HG02610 (cell line): ENCODE measurements at regions not wholly inside any gene's neighbourhood (a gene's known extent, or its start where the extent isn't known, plus 50 kb on each side); places are given as distances from the start of the nearest gene placed in this dataset.

ENCODE experiments used
- ATAC-seq: cut with Tn5 transposase; IDR thresholded peaks from one replicate; pipeline ENCODE4 v1.9.1; 2021; ENCODE audit warnings: mild to moderate bottlenecking, moderate library complexity; ENCODE audit not compliant: unreplicated experiment

DNA sequence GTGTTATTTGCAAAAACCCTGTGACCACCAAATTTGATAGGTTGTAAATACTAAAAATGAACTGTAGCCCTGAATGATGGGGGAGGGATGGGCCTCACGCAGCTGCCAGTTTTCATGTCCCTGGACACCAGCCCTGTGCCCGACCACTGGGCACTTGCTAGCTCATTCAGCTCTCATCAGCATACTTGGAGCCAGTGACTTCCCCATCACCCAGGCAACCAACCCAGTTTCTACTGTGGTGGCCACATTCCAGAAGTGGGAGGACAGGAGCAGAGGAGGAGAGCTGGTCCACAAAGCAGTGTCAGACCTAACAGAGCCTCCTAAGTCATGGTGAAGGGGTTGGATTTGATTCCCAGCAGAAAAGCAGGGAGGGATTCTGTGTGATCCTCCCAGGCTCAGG is 128.2 kb downstream of the CPEB2 start:
- ATAC-seq = no peak

DNA sequence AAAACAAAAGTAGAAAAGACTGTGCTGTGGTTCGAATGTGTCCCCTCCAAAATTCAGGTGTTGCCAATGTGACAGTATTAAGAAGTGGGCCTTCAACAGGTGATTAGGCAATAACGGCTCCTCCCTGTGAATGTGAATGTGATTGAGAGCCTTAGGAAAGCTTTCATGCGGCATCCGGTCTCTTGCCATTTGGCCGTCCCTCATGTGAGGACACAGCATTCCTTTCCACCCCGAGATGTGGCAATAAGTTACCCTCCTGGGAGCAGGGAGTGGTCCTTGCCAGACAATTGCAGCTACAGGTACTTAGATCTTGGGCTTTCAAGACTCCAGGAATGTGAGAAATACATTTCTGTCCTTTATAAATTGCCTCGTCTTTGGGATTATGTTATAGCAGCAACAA is 129.3 kb downstream of the CPEB2 start:
- no peak for ATAC-seq

DNA sequence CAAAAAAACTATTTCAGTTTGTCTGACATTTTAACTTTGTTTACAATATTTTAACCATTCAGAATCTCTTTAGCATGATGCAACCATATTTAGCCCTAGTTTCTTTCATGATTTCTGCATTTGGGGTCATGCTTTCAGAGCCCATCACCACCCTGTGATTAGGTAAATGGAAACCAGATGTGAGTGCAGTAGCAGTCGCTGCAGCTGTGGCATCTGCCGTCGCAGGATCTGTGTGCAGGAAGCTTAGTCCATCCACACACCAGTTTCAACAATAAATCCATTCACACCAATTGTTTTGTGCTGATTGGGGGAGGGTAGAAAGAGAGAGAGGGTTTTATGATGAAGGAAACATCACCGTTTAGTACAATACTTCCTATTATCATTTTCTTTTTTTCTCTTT is 130.5 kb downstream of the CPEB2 start:
- ATAC-seq = no peak

DNA sequence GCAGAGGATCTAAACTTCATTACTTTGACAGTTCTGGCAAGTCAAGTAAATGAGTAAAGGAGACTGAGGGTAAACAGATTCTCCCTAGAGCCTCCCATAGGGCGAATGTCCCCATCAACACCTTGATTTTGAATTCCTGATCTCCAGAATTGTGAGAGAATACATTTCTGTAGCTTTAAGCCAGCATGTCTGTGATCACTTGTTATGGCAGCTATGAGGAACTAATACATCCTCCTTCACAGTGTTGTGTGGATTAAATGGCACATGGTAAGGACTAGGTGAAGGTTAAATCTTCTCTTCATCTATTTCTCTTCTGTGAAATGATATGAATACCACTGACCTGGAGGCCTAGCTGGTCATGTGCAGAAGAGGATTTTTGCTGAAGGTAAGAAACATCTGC is 137.3 kb downstream of the CPEB2 start:
- ATAC-seq = no peak

DNA sequence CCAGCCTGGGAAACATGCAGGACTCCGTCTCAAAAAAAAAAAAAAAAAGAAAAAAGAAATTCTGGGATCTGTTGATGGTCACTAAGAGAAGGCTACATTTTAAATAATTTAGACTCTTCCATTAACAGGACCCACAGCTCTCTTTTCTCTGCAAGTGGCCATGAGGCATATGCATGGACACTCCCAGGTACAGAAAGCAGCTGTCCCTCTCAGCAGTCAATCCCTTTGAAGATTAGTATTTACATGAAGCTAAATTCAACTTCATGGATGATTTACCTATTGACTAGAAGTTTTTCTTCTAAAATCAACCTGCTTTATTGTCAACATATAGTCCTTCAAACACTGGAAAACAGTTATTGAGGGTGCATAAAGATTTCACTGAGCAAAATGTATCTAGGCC is 139.9 kb downstream of the CPEB2 start:
- ATAC-seq = no peak

DNA sequence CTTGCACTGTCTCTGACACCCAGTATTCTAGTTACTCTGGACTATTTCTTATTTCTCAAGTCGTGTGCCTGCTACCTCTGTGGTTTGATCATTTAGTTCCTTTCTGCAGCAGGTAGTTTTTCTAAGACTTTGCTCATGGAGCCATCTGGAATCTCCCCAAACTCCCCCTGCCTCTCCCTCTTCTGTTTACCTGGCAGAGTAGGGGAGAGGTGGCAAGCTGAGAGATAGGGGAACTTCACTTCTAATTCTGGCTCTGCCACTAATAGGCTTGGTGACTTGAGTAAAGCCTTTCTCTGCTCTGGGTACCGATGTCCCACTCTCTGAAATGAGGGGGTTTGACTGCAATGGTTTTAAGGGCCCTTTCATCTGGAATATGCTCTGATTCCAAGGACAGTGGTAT is 141.3 kb downstream of the CPEB2 start:
- ATAC-seq = peak; percentile 76

DNA sequence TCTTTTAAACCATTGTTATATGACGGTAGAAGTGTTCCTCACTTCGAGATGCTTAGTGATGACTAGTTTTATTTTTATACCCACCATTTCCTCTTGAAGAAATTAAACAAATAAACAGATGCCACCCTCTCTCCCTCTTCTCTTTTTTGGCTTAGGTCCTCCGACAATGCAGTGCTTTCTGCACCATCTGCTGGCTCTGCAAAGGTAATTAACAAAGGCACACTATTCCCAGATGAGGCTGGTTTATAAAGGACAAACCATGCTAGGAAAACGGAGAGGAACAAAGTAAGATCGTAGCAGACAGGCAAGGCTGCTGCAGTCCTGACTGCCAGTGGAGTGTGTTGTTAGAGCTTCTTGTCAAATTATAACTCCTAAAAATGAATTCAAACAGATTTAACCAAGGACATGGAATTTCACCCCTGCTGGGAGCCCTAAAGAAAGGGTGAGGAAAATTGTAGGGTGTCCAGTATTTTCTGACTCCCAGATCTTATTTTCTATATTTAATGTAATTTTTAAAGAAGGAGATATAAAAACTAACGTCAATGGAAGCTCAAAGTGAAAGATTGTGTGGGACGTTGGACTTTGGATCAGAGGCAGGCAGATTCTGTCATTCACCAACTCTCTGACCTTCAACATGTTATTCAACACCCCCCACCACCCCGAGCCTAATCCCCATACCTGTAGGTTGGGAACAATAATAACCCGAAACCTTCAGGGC is 142.1 kb downstream of the CPEB2 start:
- no peak for ATAC-seq

DNA sequence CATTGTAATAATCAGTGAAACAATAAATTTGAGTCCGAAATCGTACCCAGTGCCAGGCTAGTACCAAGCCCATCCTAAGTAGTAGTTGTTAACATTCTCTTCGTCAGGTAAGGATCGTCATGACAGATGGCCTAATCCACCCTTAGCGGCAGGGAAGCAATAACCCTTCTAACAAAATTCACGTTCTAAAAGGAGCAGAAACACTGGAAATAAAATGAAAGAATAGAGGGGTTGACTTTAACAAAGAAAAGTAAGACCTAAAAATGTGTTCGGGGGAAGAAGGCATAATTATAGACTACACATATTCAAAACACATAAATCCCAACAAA is 142.7 kb downstream of the CPEB2 start:
- no peak for ATAC-seq

DNA sequence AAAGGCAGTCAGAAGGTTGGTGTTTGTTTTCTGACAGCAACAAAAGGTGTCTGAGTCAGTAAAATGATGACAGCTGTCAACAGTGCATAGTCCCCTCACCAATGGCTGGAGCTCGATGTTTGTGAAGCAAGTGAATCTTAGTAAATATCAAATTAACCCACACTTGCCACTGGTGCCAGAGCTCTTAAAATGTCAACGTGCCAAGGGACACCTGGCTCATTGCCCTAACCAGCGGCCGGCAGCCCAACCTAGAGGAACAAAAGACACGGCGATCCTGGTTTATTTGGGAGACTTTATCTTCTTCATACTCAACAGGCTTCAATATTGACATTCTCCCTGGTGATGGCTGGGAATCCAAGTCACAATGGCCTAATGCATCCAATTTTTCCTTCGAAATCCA is 143.4 kb downstream of the CPEB2 start:
- no peak for ATAC-seq

DNA sequence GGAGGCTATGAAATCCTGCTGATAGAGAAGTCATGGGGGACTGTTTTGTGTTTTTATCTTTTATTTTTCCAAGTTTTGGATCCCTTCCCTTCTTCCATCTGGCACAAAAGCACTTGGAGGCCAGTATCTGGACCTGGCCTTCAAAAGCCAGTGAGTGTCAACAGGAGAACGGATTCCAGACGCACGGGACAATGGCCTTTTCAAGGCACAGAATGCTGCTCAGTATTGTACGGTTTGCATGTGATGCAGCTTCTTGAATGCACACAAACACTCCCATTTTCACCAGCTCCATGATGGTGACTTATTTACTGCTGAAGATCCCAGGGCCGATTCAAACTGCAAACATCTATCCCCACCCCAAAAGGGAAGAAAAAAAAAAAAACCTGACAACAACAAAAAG is 145.4 kb downstream of the CPEB2 start:
- no peak for ATAC-seq

DNA sequence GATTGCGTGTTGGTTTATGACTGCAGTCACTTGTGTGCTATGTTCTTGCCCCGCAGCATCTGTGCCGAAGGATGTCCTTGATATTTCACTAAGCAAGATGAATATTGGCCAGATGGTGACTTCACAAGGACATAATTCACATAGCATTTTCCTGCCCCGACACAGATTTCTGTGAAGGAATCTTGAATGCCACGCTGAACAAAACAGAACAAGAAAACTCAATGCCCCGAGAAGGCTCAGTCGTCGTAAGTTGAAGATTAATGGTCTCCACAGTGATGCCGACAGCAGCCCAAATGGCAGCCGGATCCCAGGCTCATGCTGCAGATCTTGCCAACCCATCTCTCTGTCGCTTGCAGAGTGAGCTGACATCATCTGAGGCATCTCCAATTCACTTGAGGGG is 145.9 kb downstream of the CPEB2 start:
- no peak for ATAC-seq

DNA sequence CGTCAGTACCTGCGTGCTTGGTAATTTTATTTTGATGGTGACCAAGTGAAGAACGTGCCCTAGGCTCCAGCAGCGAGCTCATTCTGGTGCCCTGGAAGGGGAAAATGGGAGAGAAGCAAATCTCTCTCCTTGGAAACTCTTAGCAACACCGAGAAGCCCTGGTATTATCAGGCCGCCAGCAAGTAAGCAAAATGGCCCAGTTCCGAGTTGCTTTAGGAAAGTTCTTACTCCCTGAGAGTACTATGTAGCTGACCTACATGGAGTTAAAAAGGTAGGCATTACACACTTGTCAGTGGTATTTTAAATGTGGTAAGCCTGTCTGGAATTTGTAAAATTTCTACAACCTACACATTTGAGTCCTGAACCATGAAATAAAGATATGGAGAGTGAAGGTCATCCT is 146.4 kb downstream of the CPEB2 start:
- no peak for ATAC-seq

DNA sequence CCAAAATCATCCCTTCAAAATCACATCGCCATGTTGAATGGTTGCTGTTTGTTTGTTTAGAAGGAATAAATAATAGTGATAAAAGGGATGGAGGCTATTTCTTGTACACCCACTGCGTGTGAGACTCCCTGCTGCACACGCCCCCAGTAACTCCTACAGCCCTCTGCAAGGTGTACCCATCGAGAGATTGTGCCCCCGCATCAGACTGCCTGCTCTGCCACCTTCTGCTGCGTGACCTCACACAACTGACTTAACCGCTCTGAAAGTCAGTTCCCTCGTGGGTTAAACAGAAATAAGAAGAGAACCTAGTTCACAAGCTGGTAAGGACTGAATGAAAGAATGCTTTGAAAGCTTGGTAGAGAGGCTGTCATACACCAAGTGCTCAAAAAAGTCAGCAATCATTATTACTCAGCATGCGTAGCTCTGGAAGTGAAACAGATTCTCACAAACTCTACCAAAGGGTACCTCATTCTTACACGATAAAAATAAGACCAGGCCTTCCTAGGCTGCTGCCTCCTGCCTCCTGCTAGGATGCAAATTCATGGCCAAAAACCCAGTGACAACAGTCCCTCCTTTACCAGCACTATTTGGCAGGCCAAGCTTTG is 147.1 kb downstream of the CPEB2 start:
- ATAC-seq = peak; percentile 73

DNA sequence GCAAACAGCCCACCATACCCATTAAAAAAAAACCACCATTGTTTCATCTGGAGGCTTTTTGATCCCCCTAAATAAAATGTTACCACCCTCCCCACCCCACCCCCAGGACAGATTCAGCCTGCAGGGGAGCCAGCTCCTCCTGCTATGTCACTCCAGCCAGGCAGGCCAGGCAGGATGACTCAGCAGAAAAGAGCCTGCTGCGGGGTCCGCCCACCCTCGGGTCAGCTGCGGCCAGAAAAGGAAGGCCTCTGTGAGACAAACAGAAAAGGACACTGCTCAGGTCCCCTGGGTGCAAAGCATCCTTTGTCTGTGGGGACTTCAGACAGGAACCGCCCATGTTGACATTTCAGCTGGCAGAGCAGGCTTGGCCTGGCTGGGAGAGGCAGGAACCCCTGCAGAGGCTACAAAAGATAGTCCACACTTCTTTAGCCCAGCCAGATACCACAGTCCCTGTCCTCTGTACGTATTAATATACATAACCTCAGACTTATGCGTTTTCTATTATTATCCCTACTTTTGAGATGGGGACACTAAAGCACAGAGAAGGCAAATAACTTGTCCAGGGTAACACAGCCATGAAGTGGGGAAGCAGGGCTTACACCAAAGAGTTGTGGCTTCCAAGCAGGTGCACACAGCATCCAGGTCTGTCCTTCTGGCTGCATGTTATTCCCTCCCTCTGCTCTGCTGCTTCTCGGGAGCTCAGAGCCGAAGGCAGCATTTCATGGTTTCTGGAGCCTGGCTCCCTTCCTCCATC is 147.7 kb downstream of the CPEB2 start:
- peak; percentile 83 for ATAC-seq

DNA sequence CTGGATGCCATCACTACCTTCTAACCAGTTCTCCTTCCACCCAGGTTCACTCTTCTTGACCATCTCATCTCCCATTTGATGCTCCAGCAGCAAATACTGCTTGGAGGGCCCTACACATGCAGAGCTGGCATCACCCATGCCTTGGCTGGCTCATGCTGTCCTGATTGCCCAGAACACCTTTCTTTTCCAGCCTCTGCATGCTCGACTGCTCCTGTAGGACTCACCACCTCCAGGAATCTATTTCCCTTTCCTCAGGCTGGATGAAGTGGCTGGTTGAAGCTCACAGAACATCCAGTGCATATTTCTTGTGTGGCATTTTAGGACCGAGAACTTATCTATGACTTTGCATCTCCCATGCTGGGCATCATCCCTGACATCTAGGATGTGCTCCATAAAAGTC is 148.3 kb downstream of the CPEB2 start:
- ATAC-seq = no peak

DNA sequence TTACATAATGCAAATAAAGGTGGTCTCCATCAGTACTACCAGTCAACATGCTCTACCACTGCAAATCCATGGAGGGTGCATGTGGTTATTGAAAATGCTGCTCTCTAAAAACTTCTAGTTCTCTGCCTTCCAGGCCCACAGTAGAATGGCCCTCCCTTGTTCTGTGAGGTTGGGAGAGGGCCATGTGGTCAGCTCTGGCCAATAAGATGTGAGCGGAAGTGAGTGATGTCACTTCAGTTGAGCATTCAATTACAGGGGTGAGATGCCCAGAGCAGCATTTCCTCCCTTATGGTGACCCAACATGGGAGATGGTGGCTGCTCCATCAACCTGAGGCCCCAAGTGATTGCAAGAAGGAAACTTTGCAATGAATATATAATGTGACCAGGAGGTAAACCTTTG is 148.8 kb downstream of the CPEB2 start:
- ATAC-seq = no peak

DNA sequence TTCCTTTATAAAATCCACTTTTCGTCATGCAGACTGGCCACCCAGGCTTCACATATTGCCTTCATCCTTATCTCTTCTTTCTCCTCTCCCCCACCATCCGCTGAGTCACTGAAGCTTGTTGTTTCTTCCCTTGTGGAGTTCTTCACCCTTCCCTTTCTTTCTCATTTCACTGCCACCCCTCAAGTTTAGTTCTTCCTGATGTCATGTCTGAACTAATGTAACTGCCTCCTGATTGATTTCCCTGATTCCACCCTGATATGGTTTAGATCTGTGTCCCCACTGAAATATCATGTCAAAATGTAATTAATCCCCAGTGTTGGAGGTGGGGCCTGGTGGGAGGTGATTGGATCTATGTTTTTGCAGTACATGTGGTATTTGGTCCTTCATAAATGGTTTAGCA is 151.4 kb downstream of the CPEB2 start:
- no peak for ATAC-seq

DNA sequence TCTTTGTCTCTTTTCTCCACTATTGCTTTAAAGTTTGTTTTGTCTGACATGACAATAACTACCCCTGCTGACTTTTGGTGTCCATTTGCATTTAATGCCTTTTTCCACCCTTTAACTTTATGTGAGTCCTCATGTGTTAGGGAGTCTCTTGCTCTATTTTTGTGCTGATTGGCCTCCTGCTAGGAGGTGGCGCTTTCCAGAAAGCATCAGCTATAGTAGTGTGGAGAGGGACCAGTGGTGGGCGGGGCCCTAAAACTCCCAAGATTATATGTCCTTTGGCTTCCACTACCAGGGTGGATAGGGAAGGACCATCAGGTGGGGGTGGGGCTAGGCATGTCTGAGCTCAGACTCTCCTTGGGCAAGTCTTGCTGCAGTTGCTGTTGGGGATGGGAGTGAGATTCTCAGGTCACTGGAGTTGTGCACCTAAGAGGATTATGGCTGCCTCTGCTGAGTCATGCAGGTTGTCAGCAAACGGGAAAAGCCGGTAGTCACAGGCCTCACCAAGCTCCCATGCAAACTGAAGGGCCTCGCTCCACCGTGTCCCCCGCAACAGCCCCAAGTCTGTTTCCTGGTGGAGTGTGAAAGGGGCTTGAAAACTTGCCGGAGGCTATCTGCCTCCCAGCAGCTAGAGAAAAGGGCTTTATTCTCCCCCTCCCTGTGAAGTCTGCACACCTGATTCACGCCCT is 156.3 kb downstream of the CPEB2 start:
- no peak for ATAC-seq

DNA sequence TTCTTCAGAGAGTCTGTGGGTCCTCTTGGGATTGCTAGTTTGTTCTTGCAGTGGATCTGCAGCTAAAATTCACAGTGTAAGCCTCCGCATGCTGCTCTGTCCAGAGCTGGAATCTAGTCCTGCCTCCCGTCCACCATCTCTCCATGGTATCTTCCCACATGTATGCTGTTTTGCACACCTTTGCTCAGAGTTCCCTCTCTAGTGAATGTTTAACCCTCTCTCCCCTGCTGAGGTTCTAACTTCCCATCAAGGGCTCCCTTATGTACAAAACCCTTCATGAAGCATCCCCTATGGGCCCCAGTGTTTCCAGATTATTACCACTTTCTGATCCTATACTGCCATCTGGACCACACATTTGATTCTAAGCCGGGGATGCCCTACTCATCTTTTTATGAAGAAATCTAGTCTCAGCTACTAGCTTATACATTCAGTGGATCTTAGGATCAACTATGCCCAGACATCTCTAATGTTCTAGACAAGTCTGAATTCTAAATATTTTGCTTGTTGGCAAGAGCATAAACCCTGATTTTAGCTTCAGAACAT is 157.3 kb downstream of the CPEB2 start:
- no peak for ATAC-seq

DNA sequence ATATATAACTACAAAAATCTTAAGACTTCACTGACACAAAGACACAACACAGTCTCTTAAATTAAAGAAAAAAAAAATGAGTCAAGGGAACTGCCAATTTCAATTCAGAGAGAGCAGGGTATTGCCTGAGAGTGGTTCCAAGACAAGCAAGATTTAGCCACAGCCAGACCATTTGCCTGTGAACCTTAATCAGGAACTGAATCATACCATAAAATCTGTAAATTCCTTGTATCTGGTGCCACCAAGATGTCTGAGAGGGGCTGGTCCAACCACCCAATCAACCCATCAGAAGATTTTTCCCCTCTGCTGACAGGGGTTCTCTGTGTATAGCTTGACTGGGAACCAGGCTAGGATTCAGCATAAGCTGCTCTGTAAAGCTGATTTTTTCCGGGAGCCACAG is 159.2 kb downstream of the CPEB2 start:
- ATAC-seq = no peak

DNA sequence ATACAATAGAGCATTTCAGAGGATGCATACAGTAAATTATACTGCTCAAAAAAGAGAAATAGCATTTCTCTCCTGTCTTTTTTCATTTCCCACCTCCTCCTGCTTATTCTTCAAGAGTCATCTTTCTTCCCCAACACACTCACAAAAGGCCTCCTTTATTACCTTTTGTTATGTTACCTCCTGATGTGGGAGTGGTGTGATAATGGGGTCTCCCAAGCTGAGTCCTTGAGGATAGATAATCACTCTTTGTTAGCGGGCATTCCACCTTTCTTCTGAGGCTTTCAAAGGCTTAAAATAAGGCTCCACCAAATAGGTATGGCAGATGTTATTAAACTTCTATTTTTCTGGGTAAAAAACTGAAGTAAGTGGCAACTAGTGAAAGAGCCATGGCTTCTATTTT is 159.8 kb downstream of the CPEB2 start:
- no peak for ATAC-seq
